Tibial artery (tissue), 4 donors: ENCODE measurements at regions not wholly inside any gene's neighbourhood (a gene's known extent, or its start where the extent isn't known, plus 50 kb on each side); places are given as distances from the start of the nearest gene placed in this dataset.
"Not testable (repeated sequence)": the region's sequence is repeated elsewhere in the genome, so short reads cannot be mapped to it uniquely, and the experiment has no call there.

Source experiments
- DNase-seq, 2 donors: peaks; one replicate each; pipeline ENCODE4 v3.0.0-alpha.2; 2019
- H3K27ac ChIP-seq, 2 donors: fragments of 200-600 bp; sonication (generic) in 1 of 2; 1 replicate in 1 of 2; 2 replicates in 1 of 2; pipeline ENCODE4 v1.5.1; 2018 to 2019; ENCODE audit warnings: mild to moderate bottlenecking in 1 of 2
- H3K27me3 ChIP-seq, 2 donors: fragments of 200-600 bp; sonication (generic) in 1 of 2; one replicate each; pipeline versions ENCODE4 v1.5.1 to v1.6.0; 2016 to 2019
- H3K36me3 ChIP-seq, 3 donors: fragments of 200-600 bp; sonication (generic) in 2 of 3; one replicate each; pipeline ENCODE4 v1.5.1; 2016 to 2019; ENCODE audit warnings: mild to moderate bottlenecking in 2 of 3
- H3K4me1 ChIP-seq, 4 donors: fragments of 200-600 bp; sonication (generic) in 2 of 4; 1 replicate in 3 of 4; 2 replicates in 1 of 4; pipeline ENCODE4 v1.5.1; 2016 to 2019
- H3K4me3 ChIP-seq, 2 donors: fragments of 200-600 bp; sonication (generic) in 1 of 2; 1 replicate in 1 of 2; 2 replicates in 1 of 2; pipeline ENCODE4 v1.5.1; 2018 to 2019; ENCODE audit warnings: mild to moderate bottlenecking in 2 of 2
- H3K9me3 ChIP-seq, 3 donors: fragments of 200-600 bp; sonication (generic) in 1 of 3; one replicate each; pipeline ENCODE4 v1.5.1; 2016 to 2019
- intact Hi-C: fragments of 100-400 bp; cut with DNase I; formaldehyde crosslinking; loops from one replicate; pipeline ENCODE4 v1.15.0; 2023; ENCODE audit warnings: low total_unique reads
- TF ChIP-seq, protein P1 (sequence below), 2 experiments: fragments of 200-600 bp in 1 of 2; fragments of 450-650 bp in 1 of 2; IDR thresholded peaks; one replicate each; pipeline ENCODE4 v1.5.1; 2017 to 2019; ENCODE audit warnings: antibody characterized with exemption in 2 of 2, mild to moderate bottlenecking in 1 of 2, moderate library complexity in 1 of 2

DNA sequence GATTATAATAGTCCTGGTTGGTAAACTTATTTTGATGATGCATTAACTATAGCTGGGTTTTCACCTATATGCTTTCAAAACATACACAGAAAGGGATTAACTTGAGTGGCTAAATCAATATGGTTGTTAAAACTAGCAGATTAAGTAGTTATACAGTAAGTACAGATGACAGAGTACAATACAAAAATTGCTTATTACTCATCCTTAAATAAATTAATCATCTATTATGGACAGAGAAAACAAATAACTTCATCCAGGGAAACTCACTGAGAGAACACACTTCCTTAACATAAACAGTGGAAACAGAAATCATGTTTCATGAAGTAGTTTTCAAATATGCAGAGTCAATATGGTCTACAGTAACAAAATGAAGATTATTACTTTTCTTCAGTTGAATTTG, 133.4 kb downstream of the AREG start:
- TF ChIP-seq, protein P1, sequence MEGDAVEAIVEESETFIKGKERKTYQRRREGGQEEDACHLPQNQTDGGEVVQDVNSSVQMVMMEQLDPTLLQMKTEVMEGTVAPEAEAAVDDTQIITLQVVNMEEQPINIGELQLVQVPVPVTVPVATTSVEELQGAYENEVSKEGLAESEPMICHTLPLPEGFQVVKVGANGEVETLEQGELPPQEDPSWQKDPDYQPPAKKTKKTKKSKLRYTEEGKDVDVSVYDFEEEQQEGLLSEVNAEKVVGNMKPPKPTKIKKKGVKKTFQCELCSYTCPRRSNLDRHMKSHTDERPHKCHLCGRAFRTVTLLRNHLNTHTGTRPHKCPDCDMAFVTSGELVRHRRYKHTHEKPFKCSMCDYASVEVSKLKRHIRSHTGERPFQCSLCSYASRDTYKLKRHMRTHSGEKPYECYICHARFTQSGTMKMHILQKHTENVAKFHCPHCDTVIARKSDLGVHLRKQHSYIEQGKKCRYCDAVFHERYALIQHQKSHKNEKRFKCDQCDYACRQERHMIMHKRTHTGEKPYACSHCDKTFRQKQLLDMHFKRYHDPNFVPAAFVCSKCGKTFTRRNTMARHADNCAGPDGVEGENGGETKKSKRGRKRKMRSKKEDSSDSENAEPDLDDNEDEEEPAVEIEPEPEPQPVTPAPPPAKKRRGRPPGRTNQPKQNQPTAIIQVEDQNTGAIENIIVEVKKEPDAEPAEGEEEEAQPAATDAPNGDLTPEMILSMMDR (IDR thresholded peaks at IDR 0.05) = no peak
- Histone ChIP-seq H3K9me3 (no peaks in the 10 kb centered on the region), H3K36me3 (no peaks in the 10 kb centered on the region), H3K4me1 (no peaks in the 10 kb centered on the region), H3K4me3 (no peak overlapping the region), H3K27me3 (no peaks in the 10 kb centered on the region), H3K27ac (no peak overlapping the region)
- intact Hi-C loops = no loop called here
- DNase-seq = no peak

DNA sequence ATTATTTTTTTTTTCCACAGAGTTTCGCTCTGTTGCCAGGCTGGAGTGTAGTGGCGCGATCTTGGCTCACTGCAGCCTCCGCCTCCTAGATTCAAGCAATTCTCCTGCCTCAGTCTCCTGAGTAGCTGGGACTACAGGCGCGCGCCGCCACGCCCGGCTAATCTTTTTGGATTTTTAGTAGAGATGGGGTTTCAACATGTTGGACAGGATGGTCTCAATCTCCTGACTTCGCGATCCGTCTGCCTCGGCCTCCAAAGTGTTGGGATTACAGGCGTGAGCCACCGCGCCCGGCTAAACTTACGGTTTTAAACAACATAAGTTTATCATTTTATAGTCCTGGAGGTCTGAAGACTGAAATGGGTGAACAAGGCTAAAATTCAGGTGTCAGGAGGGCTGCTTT, 133.9 kb downstream of the AREG start:
- H3K27ac ChIP-seq, H3K4me1 ChIP-seq, H3K9me3 ChIP-seq, H3K36me3 ChIP-seq, DNase-seq, H3K27me3 ChIP-seq, H3K4me3 ChIP-seq, intact Hi-C loops: not testable (repeated sequence)

DNA sequence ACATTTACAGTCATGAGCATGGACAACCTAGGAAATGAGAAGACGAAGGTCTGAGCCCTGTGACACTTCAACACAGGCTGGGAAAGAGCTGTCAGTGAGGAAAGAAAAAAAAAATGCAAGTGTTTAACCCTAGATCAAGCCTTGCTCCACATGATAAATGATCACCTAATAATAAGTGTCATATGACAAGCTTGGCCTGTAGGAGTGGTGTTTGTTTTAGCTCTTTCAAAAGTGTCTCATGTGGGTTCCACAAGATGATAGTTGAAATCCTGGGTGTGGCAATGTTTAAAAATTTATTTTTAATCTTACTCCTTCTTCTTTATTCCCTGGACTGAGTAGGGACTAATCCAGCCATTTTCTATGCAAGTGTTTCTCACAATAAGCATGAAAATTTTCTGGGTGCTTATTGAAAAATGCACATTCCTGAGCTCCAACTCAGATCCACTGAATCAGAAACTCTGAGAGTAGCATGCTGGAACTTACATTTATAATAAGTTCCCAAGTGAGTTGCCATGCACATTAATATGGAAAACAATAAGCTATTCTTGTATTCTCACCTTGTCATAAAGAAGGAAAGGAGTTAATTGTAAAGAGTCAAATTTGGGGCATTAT, 138.3 kb downstream of the AREG start:
- Histone ChIP-seq H3K27ac (no peak overlapping the region), H3K36me3 (no peaks in the 10 kb centered on the region), H3K4me1 (no peaks in the 10 kb centered on the region), H3K4me3 (no peak overlapping the region), H3K27me3 (no peaks in the 10 kb centered on the region), H3K9me3 (no peaks in the 10 kb centered on the region)
- TF ChIP-seq, protein P1 (IDR thresholded peaks at IDR 0.05) = no peak
- no peak for DNase-seq
- intact Hi-C loops = no loop called here

DNA sequence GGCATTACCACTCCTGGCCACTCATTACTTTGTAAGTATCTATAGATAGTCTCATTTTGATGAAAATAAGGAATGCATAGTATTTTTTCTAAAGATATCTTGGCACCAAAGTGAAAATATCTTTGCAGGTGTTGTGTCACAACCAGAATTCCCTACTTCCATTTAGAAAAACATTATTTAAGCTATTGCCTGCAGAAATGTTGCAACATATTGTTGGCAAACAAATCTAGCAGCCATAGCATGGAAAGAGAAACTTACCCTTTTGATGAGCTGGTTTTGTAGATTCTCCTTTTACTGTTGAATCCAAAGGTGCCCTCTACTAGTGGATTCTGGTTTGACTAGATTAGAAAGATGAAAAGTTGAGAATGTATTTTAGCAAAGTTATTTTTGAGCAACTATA, 138.8 kb downstream of the AREG start:
- no peaks in the 10 kb centered on the region for H3K9me3 ChIP-seq
- DNase-seq = no peak
- H3K4me3 ChIP-seq = no peak overlapping the region
- no peaks in the 10 kb centered on the region for H3K4me1 ChIP-seq
- H3K27me3 ChIP-seq = no peaks in the 10 kb centered on the region
- no peaks in the 10 kb centered on the region for H3K36me3 ChIP-seq
- TF ChIP-seq, protein P1 (IDR thresholded peaks at IDR 0.05) = no peak
- intact Hi-C loops = no loop called here
- H3K27ac ChIP-seq = no peak overlapping the region

DNA sequence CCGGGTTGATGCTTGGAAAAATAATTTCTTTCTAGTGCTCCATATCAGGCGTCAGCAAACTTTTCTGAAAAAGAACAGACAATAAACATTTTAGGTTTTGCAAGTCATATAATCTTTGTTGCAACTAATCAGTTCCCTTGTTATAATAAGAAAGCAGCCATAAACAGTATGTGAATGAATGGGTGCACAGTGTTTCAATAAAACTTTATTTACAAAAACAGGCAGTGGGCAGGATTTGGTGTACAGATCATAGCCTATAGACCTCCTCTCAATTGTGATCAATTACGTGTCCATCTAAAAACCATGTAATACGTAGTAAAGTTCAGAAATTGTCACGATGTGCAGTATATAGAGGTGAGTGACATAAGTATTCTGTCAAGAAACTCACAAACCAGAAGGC, 143.4 kb downstream of the AREG start:
- H3K27me3 ChIP-seq = no peaks in the 10 kb centered on the region
- TF ChIP-seq, protein P1 (IDR thresholded peaks at IDR 0.05) = no peak
- H3K4me1 ChIP-seq = no peaks in the 10 kb centered on the region
- no peak overlapping the region for H3K27ac ChIP-seq
- no peaks in the 10 kb centered on the region for H3K9me3 ChIP-seq
- no peak for DNase-seq
- intact Hi-C loops = no loop called here
- no peaks in the 10 kb centered on the region for H3K36me3 ChIP-seq
- no peak overlapping the region for H3K4me3 ChIP-seq

DNA sequence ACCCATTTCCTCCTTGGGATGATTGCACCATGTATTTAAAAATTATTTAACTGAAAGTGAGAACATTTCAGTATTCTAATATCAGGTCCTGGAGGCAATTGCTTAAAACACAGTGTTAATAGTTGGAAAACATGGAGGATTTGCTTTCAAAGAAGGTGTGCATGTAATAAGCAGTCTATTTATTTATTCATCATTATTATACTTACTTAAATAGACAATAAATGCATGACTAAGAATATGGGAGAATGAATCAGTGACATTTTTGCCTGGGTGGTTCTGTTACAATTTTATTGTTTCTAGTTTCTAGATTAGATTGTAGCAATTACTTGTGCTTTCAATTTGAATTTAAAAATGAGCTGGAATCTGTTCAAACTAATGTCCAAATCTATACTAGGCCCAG, 145.5 kb downstream of the AREG start:
- intact Hi-C loops = no loop called here

More for the DNA sequence above, 145.5 kb downstream of the AREG start:
- Histone ChIP-seq H3K4me1 (no peaks in the 10 kb centered on the region), H3K27me3 (no peaks in the 10 kb centered on the region), H3K9me3 (no peaks in the 10 kb centered on the region), H3K36me3 (no peaks in the 10 kb centered on the region), H3K4me3 (no peak overlapping the region), H3K27ac (no peak overlapping the region)
- TF ChIP-seq, protein P1 (IDR thresholded peaks at IDR 0.05) = no peak
- no peak for DNase-seq
